ENCODE measurements at regions not wholly inside any gene's neighbourhood (a gene's known extent, or its start where the extent isn't known, plus 50 kb on each side); places are given as distances from the start of the nearest gene placed in this dataset.

DNA sequence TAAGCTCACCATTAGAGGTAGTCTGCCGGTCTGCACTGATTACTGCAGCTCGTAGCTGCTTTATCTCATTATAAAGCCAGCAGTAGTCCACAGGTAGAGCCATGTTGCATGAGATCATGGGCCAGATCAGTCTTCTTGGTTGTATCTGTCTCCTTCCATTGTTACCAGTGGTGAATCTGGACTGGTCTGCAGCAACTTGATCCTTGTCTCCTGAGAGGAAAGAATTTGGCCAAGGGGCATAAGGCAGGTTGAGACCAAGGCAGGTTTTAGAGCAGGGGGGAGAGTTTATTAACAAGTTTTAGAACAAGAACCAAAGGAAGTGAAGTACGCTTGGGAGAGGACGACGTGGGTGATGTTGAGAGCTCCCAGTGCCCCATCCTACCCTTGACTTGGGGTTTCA lies 228.5 kb downstream of the STIM2 start:
- TF ChIP-seq, protein P1, sequence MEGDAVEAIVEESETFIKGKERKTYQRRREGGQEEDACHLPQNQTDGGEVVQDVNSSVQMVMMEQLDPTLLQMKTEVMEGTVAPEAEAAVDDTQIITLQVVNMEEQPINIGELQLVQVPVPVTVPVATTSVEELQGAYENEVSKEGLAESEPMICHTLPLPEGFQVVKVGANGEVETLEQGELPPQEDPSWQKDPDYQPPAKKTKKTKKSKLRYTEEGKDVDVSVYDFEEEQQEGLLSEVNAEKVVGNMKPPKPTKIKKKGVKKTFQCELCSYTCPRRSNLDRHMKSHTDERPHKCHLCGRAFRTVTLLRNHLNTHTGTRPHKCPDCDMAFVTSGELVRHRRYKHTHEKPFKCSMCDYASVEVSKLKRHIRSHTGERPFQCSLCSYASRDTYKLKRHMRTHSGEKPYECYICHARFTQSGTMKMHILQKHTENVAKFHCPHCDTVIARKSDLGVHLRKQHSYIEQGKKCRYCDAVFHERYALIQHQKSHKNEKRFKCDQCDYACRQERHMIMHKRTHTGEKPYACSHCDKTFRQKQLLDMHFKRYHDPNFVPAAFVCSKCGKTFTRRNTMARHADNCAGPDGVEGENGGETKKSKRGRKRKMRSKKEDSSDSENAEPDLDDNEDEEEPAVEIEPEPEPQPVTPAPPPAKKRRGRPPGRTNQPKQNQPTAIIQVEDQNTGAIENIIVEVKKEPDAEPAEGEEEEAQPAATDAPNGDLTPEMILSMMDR (IDR thresholded peaks at IDR 0.05) = no peak

DNA sequence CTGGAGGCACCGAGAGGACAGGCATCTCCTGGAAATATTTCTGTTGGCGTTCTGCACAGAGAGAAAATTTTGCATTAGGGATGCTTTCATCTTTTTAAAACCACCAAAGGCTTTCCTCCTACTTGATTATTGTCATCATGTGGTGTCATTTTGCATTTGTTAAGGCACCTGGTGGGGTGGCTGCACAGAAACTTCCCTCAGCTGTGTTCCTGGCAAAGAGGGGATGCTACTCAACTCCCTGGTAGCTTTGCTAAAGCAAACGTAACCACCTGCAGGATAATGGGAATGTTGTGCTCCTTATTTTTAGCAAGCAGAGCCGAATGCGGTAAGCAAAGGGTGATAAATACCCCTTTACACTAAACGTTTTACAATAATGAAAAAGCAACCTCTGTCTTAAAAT lies 229.8 kb downstream of the STIM2 start:
- TF ChIP-seq, protein P1 (IDR thresholded peaks at IDR 0.05) = no peak

DNA sequence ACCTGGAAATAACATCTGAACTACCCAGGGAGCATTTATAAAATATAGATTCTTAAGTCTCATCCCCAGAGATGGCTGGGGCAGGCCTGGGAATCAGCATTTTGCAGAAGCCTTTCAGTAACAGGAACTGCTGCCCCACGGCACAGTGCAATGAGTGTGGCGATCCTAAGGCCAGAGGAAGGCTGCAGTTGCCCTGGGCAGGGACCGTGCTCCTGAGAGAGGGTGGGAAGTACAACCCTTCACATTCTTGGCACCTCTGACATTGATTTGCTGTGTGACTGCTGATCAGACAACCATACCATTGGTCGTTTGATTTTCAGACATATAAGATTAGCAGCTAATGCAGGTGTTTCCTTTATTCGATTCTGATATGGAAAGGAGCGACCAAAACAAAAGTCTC lies 233.6 kb downstream of the STIM2 start:
- TF ChIP-seq, protein P1 (IDR thresholded peaks at IDR 0.05) = no peak

DNA sequence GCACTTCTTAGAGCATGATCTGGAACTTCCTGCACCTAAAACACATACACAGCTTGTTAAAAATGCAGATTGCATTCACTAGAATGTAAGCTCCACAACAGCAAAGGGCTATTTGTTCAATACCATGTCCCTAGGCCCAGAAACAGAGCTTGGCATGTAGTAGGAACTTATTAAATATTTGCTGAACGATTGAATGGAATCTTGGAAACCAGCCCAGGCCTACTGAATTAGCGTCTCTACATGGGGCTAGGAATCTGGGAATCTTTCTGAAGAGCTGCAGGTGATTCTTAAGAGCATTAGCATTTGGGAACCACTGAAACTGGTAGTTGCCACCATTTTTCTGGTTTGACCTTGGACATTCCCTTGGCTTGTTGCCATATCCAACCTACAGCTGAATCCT lies 234.1 kb downstream of the STIM2 start:
- TF ChIP-seq, protein P1 (IDR thresholded peaks at IDR 0.05) = no peak

- TF ChIP-seq, protein P1 (IDR thresholded peaks at IDR 0.05) = no peak; the same call in 1 of the 2 replicates
These were observed 235.6 kb downstream of the STIM2 start for GRCh38 chr4:27096142-27096824.

- TF ChIP-seq, protein P1 (IDR thresholded peaks at IDR 0.05) = no peak
These were observed 237.4 kb downstream of the STIM2 start for GRCh38 chr4:27098034-27098433.

GRCh38 chr4:27100713-27101112 lies 240.1 kb downstream of the STIM2 start:
- TF ChIP-seq, protein P1 (IDR thresholded peaks at IDR 0.05) = no peak

DNA sequence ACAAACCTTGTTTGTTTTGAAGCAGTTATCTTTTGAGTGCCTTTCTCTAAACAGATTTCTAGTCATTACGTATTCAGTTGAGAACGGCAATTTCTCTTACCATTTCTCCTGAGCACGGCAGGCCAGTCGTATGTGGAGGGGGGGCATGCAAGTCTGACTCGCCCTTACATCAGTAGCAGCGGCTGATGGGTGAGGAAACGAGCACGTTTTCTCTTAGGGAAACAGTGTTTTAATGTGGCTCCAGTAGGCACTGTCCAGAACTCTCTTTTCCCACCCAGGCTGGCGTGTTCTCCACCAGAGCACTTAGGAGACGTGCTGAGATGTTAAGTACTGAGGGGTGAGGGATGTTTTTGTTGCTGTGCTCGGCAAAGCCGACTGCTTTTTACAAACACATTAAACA lies 240.5 kb downstream of the STIM2 start:
- TF ChIP-seq, protein P1 (IDR thresholded peaks at IDR 0.05) = no peak
